HTR-8/SVneo (cell line): ENCODE measurements at regions not wholly inside any gene's neighbourhood (a gene's known extent, or its start where the extent isn't known, plus 50 kb on each side); places are given as distances from the start of the nearest gene placed in this dataset.
A peak's percentile ranks its signal among the peaks of the same experiment; 100 is the strongest.

ENCODE experiments used
- DNase-seq: peaks from one replicate; pipeline ENCODE4 v3.0.0; 2011; ENCODE audit warnings: low spot score, mixed read lengths; ENCODE audit not compliant: insufficient read length
- FAIRE-seq: peaks from 2 replicates; lab custom pipeline; 2011; peaks lifted over from hg19 to GRCh38; lab: Jason Lieb, UNC

GRCh38 chr2:234550511-234551107 lies 53.7 kb upstream of the ARL4C start:
- DNase-seq (peak; percentile 77), FAIRE-seq (peak; percentile 87)

DNA sequence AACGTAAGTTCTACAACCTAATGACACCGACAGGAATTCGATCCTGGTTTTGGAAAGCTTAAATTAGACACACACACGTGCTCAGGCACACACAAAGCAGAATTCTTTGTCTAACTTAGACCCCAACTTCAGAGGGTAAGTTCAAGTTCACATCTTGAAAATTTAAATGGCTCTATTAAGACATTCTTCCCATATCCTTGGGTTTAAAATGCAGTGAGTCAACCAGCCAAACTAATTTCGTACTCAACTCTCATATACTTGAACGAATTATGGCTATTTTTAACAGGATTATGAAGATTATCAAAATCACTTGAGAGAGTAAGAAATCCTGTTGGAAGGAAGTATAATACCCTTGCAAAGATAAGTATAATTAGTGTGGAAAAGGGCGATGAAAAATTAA lies 53.2 kb upstream of the ARL4C start:
- DNase-seq, result no peak
- FAIRE-seq, result no peak

DNA sequence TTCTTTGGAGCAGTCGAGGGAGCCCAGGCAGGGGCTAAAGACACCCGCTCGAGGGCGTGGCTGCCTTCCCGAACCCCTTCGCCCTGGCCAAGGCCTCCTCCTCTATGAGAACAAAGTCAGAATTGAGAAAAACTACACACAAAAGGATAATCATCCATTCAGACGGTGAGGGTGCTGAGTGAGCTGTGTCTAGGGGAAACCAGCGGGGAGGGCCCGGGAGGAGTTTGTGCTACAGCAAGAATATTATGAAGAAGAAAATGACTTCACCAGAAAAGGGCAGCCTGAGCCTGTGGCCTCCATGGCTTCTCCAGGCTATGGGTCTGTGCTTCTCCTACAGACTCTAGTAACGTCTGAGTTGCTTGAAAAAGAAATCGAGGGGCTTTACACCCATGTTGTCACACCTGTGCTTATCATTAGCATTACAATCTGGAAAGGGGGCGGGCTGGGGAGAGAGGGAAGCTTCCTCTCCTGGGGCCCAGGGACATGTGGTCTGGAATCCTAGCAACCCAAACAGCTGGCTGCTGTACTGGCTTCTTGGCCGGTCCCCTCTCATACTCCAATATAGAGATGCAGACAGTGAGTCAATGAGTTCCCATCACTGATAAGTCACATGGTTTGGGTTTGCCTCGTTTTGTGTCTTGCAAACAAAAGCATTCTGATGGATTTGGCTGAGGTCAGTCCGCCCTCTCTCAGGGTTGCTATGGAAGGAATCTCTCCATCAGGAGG lies 52.0 kb upstream of the ARL4C start:
- no peak for FAIRE-seq

GRCh38 chr2:234546770-234547169 lies 49.9 kb upstream of the ARL4C start:
- no peak for FAIRE-seq

More for the DNA sequence above, 52.0 kb upstream of the ARL4C start:
- no peak for DNase-seq

More at GRCh38 chr2:234546770-234547169, 49.9 kb upstream of the ARL4C start:
- no peak for DNase-seq
